ENCODE measurements at regions not wholly inside any gene's neighbourhood (a gene's known extent, or its start where the extent isn't known, plus 50 kb on each side); places are given as distances from the start of the nearest gene placed in this dataset.
"Not testable (repeated sequence)": the region's sequence is repeated elsewhere in the genome, so short reads cannot be mapped to it uniquely, and the experiment has no call there.

- BruUV-seq (replicated peaks); intact Hi-C loops (cut with micrococcal nuclease; ENCODE audit: unreplicated experiment); H3K9ac ChIP-seq (ENCODE audit: insufficient read depth, low read depth, low read length); FAIRE-seq; in situ Hi-C loops (cut with HindIII; ENCODE audit: extremely low pct_ligation_motif_present, low pct_unique_long_range_greater_than_20kb); H3K9me3 ChIP-seq (ENCODE audit: low read length); H3K79me2 ChIP-seq (ENCODE audit: insufficient read depth, low read length); H2AFZ ChIP-seq (ENCODE audit: low read length); CTCF ChIA-PET (ENCODE audit: low intra/inter-chr PET ratio, low total read pairs); H3K27me3 ChIP-seq (ENCODE audit: control insufficient read depth in 1 of 2, insufficient read depth in 2 of 2, low read length in 2 of 2); H3K4me2 ChIP-seq (ENCODE audit: low read depth, low read length); H3K27ac ChIP-seq (ENCODE audit: extremely low read length, insufficient read depth, low read length); H3K36me3 ChIP-seq (replicated peaks in 1 of 2; ENCODE audit: control insufficient read depth in 1 of 2, insufficient read depth in 2 of 2, low read length in 2 of 2); H3K4me3 ChIP-seq (replicated peaks in 1 of 3; ENCODE audit: insufficient read depth in 1 of 3, low read depth in 2 of 3, low read length in 3 of 3); DNase-seq (ENCODE audit: low spot score); POLR2A ChIA-PET; H3K4me1 ChIP-seq (ENCODE audit: insufficient read depth, low read length); H4K20me1 ChIP-seq (ENCODE audit: insufficient read depth, low read length): not testable (repeated sequence)
- peak; percentile 82 for ATAC-seq
- no CpG with 5 or more reads among the region's 1 CpG for WGBS (ENCODE audit: low lambda C conversion rate)
These were observed 139.9 kb upstream of the FAM240B start for GRCh38 chr9:38859827-38860226.

- H3K27me3 ChIP-seq (ENCODE audit: control insufficient read depth in 1 of 2, insufficient read depth in 2 of 2, low read length in 2 of 2); H4K20me1 ChIP-seq (ENCODE audit: insufficient read depth, low read length); H3K9me3 ChIP-seq (ENCODE audit: low read length); BruUV-seq (replicated peaks); H3K4me2 ChIP-seq (ENCODE audit: low read depth, low read length); FAIRE-seq; H3K27ac ChIP-seq (ENCODE audit: extremely low read length, insufficient read depth, low read length); H2AFZ ChIP-seq (ENCODE audit: low read length); H3K9ac ChIP-seq (ENCODE audit: insufficient read depth, low read depth, low read length); intact Hi-C loops (cut with micrococcal nuclease; ENCODE audit: unreplicated experiment); H3K79me2 ChIP-seq (ENCODE audit: insufficient read depth, low read length); DNase-seq (ENCODE audit: low spot score); in situ Hi-C loops (cut with HindIII; ENCODE audit: extremely low pct_ligation_motif_present, low pct_unique_long_range_greater_than_20kb); POLR2A ChIA-PET; H3K4me3 ChIP-seq (replicated peaks in 1 of 3; ENCODE audit: insufficient read depth in 1 of 3, low read depth in 2 of 3, low read length in 3 of 3); CTCF ChIA-PET (ENCODE audit: low intra/inter-chr PET ratio, low total read pairs); H3K4me1 ChIP-seq (ENCODE audit: insufficient read depth, low read length); H3K36me3 ChIP-seq (replicated peaks in 1 of 2; ENCODE audit: control insufficient read depth in 1 of 2, insufficient read depth in 2 of 2, low read length in 2 of 2): not testable (repeated sequence)
- no CpG with 5 or more reads among the region's 10 CpGs for WGBS (ENCODE audit: low lambda C conversion rate)
- ATAC-seq = peak; percentile 77
These were observed 129.0 kb upstream of the FAM240B start for GRCh38 chr9:38848966-38849365.

- POLR2A ChIA-PET; CTCF ChIA-PET (ENCODE audit: low intra/inter-chr PET ratio, low total read pairs); intact Hi-C loops (cut with micrococcal nuclease; ENCODE audit: unreplicated experiment); H3K9ac ChIP-seq (ENCODE audit: insufficient read depth, low read depth, low read length); H3K4me1 ChIP-seq (ENCODE audit: insufficient read depth, low read length); H3K27me3 ChIP-seq (ENCODE audit: control insufficient read depth in 1 of 2, insufficient read depth in 2 of 2, low read length in 2 of 2); H3K36me3 ChIP-seq (replicated peaks in 1 of 2; ENCODE audit: control insufficient read depth in 1 of 2, insufficient read depth in 2 of 2, low read length in 2 of 2); H4K20me1 ChIP-seq (ENCODE audit: insufficient read depth, low read length); H3K9me3 ChIP-seq (ENCODE audit: low read length); H3K27ac ChIP-seq (ENCODE audit: extremely low read length, insufficient read depth, low read length); H2AFZ ChIP-seq (ENCODE audit: low read length); in situ Hi-C loops (cut with HindIII; ENCODE audit: extremely low pct_ligation_motif_present, low pct_unique_long_range_greater_than_20kb); H3K4me3 ChIP-seq (replicated peaks in 1 of 3; ENCODE audit: insufficient read depth in 1 of 3, low read depth in 2 of 3, low read length in 3 of 3); ATAC-seq; H3K79me2 ChIP-seq (ENCODE audit: insufficient read depth, low read length); H3K4me2 ChIP-seq (ENCODE audit: low read depth, low read length); BruUV-seq (replicated peaks); DNase-seq (ENCODE audit: low spot score); FAIRE-seq: not testable (repeated sequence)
- no CpG with 5 or more reads among the region's 3 CpGs for WGBS (ENCODE audit: low lambda C conversion rate)
These were observed 120.3 kb upstream of the FAM240B start for GRCh38 chr9:38840213-38840612.

- CTCF ChIA-PET (ENCODE audit: low intra/inter-chr PET ratio, low total read pairs); H3K27me3 ChIP-seq (ENCODE audit: control insufficient read depth in 1 of 2, insufficient read depth in 2 of 2, low read length in 2 of 2); H3K36me3 ChIP-seq (replicated peaks in 1 of 2; ENCODE audit: control insufficient read depth in 1 of 2, insufficient read depth in 2 of 2, low read length in 2 of 2); H3K4me2 ChIP-seq (ENCODE audit: low read depth, low read length); H3K4me1 ChIP-seq (ENCODE audit: insufficient read depth, low read length); POLR2A ChIA-PET; H2AFZ ChIP-seq (ENCODE audit: low read length); DNase-seq (ENCODE audit: low spot score); H3K27ac ChIP-seq (ENCODE audit: extremely low read length, insufficient read depth, low read length); H3K79me2 ChIP-seq (ENCODE audit: insufficient read depth, low read length); H4K20me1 ChIP-seq (ENCODE audit: insufficient read depth, low read length); intact Hi-C loops (cut with micrococcal nuclease; ENCODE audit: unreplicated experiment); H3K9me3 ChIP-seq (ENCODE audit: low read length); FAIRE-seq; H3K9ac ChIP-seq (ENCODE audit: insufficient read depth, low read depth, low read length); H3K4me3 ChIP-seq (replicated peaks in 1 of 3; ENCODE audit: insufficient read depth in 1 of 3, low read depth in 2 of 3, low read length in 3 of 3); in situ Hi-C loops (cut with HindIII; ENCODE audit: extremely low pct_ligation_motif_present, low pct_unique_long_range_greater_than_20kb); ATAC-seq; BruUV-seq (replicated peaks): not testable (repeated sequence)
- 36% methylated on average over 1 of the region's 3 CpGs for WGBS (ENCODE audit: low lambda C conversion rate)
These were observed 113.8 kb upstream of the FAM240B start for GRCh38 chr9:38833706-38834105.

- ATAC-seq; H2AFZ ChIP-seq (ENCODE audit: low read length); H3K4me3 ChIP-seq (replicated peaks in 1 of 3; ENCODE audit: insufficient read depth in 1 of 3, low read depth in 2 of 3, low read length in 3 of 3); H3K4me1 ChIP-seq (ENCODE audit: insufficient read depth, low read length); H3K9me3 ChIP-seq (ENCODE audit: low read length); H3K79me2 ChIP-seq (ENCODE audit: insufficient read depth, low read length); H3K9ac ChIP-seq (ENCODE audit: insufficient read depth, low read depth, low read length); CTCF ChIA-PET (ENCODE audit: low intra/inter-chr PET ratio, low total read pairs); H3K4me2 ChIP-seq (ENCODE audit: low read depth, low read length); H3K27me3 ChIP-seq (ENCODE audit: control insufficient read depth in 1 of 2, insufficient read depth in 2 of 2, low read length in 2 of 2); H3K27ac ChIP-seq (ENCODE audit: extremely low read length, insufficient read depth, low read length); DNase-seq (ENCODE audit: low spot score); FAIRE-seq; BruUV-seq (replicated peaks); POLR2A ChIA-PET; in situ Hi-C loops (cut with HindIII; ENCODE audit: extremely low pct_ligation_motif_present, low pct_unique_long_range_greater_than_20kb); intact Hi-C loops (cut with micrococcal nuclease; ENCODE audit: unreplicated experiment); H4K20me1 ChIP-seq (ENCODE audit: insufficient read depth, low read length); H3K36me3 ChIP-seq (replicated peaks in 1 of 2; ENCODE audit: control insufficient read depth in 1 of 2, insufficient read depth in 2 of 2, low read length in 2 of 2): not testable (repeated sequence)
- WGBS (ENCODE audit: low lambda C conversion rate) = 4% methylated on average over 2 of the region's 6 CpGs
These were observed 93.9 kb upstream of the FAM240B start for GRCh38 chr9:38813855-38814254.

All from HepG2 (cell line).